Astrocyte of the spinal cord (primary cell): ENCODE measurements at regions not wholly inside any gene's neighbourhood (a gene's known extent, or its start where the extent isn't known, plus 50 kb on each side); places are given as distances from the start of the nearest gene placed in this dataset.
A peak's percentile ranks its signal among the peaks of the same experiment; 100 is the strongest.

Source experiments
- DNase-seq: peaks from one replicate; pipeline ENCODE4 v3.0.0; 2011; ENCODE audit warnings: low read depth, low spot score
- H3K4me3 ChIP-seq: 2 replicates; pipeline ENCODE4 v1.5.1; 2011; ENCODE audit warnings: low read depth, mild to moderate bottlenecking, low read length, moderate library complexity
- CTCF ChIP-seq: IDR thresholded peaks from 2 replicates; pipeline ENCODE4 v1.5.1; 2012; ENCODE audit warnings: low read depth, mild to moderate bottlenecking, low read length, inconsistent platforms
- in situ Hi-C: cut with HindIII; loops from 2 replicates; pipeline ENCODE4 v1.10.0; 2017; ENCODE audit warnings: low sequenced_read_pairs

DNA sequence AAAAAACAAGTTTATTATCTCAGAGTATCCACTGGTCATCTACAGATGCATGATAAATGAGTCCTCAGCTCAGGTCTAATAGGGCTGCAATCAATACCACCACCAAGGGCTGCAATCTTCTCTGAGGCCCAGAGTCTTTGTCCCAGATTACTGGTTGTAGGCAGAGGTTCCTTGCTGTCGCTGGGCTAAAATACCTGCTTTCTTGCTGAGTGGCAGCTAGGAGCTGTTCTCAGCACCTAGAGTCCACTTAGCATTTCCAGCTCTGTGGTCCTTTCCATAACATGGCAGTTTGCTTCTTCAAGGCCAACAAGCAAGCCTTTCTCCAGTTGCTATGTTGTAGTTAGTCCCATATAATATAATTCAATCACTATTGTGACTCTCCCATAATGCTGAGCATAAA, 351.3 kb downstream of the SLITRK1 start:
- TF ChIP-seq CTCF = no peak
- in situ Hi-C loops = no loop called here
- no peak for DNase-seq
- no peak overlapping the region for H3K4me3 ChIP-seq

DNA sequence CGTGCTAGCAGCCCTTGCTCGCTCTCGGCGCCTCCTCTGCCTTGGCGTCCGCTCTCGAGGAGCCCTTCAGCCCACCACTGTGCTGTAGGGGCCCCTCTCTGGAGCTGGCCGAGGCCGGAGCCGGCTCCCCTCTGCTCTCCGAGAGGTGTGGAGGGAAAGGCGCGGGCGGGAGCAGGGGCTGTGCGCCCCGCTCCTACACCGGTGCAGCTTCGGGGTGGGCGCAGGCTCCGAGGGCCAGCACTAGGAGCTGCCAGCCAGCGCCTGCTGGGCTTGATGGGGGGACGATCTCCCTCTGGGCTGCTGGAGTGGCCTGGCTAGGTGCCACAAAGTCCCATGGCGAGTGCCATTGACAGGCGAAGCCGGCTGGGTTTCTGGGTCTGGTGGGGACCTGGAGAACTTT, 365.5 kb downstream of the SLITRK1 start:
- in situ Hi-C loops = no loop called here
- TF ChIP-seq CTCF = no peak
- no peak for DNase-seq

DNA sequence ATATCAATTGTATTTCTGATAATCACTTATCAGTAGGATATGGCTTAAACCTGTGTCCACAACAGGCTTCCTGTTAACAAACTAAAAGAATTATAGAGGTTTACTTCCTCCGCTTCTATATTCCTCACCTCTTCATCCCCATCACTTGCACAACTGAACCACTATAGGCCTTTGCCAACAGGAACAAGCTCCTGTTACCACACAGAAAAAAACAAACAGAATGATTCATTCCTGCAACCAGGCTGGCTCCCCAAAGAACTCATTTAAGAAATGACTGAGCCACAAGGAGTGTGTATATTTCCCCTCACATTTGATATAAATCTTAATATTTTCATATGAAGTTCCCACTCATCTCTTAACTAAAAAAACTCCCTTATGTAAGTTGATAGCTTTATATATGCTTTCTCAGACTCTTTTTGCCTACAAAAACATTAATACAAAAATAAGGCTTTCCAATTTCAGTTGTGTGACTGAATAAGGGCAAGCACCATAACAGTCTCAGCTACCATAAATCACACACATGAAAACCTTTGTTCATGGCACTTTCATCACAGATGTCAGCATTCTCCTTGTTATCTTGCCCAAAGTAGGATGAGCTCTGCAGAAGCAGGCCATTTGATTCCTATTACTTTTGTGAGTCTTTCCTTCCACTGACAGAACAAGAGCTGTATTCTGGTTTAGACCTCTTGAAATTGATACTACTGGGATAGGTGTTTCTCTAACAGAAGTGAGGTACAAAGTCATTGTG, 366.8 kb downstream of the SLITRK1 start:
- in situ Hi-C loops = no loop called here
- TF ChIP-seq CTCF = no peak
- DNase-seq = peak; percentile 68
- no peak overlapping the region for H3K4me3 ChIP-seq

More for the DNA sequence above, 365.5 kb downstream of the SLITRK1 start:
- H3K4me3 ChIP-seq = no peak overlapping the region

DNA sequence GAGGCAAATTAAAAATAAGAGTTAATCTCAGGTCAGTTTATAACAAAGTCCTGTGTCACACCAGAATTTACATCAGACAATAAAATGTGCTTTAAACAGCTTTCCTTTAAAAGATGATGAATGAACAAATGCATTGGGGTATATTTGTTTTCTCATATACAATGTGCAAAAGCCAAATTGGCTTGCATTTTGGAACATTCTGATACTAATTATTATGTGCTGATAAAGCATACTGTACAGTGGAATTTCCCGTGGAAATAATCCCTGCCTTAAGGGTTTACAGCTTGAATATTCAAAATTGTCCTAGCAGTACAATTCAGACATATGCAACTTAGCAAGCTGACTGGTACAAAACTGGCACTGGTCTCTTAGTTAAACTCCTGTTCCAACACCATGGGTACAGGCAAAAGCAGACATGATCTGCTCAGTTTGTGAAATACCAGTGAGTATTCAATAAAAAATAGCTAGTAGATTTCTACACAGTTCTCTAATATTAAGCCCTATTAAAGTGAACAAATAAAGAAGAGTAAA, 373.4 kb downstream of the SLITRK1 start:
- in situ Hi-C loops = no loop called here
- H3K4me3 ChIP-seq = no peak overlapping the region
- TF ChIP-seq CTCF = no peak
- DNase-seq = no peak

GRCh38 chr13:83503424-83503823, 378.9 kb downstream of the SLITRK1 start:
- no peak for TF ChIP-seq CTCF
- H3K4me3 ChIP-seq = no peak overlapping the region
- peak; percentile 52 for DNase-seq
- in situ Hi-C loops = no loop called here

GRCh38 chr13:83499286-83499685, 383.0 kb downstream of the SLITRK1 start:
- H3K4me3 ChIP-seq = no peak overlapping the region
- TF ChIP-seq CTCF = no peak
- in situ Hi-C loops = no loop called here
- peak; percentile 55 for DNase-seq
